ENCODE measurements at regions not wholly inside any gene's neighbourhood (a gene's known extent, or its start where the extent isn't known, plus 50 kb on each side); places are given as distances from the start of the nearest gene placed in this dataset.

GRCh38 chr12:73017981-73018380 lies 745.8 kb downstream of the TRHDE start:
- TF ChIP-seq, protein P1, sequence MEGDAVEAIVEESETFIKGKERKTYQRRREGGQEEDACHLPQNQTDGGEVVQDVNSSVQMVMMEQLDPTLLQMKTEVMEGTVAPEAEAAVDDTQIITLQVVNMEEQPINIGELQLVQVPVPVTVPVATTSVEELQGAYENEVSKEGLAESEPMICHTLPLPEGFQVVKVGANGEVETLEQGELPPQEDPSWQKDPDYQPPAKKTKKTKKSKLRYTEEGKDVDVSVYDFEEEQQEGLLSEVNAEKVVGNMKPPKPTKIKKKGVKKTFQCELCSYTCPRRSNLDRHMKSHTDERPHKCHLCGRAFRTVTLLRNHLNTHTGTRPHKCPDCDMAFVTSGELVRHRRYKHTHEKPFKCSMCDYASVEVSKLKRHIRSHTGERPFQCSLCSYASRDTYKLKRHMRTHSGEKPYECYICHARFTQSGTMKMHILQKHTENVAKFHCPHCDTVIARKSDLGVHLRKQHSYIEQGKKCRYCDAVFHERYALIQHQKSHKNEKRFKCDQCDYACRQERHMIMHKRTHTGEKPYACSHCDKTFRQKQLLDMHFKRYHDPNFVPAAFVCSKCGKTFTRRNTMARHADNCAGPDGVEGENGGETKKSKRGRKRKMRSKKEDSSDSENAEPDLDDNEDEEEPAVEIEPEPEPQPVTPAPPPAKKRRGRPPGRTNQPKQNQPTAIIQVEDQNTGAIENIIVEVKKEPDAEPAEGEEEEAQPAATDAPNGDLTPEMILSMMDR (IDR thresholded peaks at IDR 0.05; ENCODE audit: low read depth, low read length, missing input control): no peak
- TF ChIP-seq RAD21 (IDR thresholded peaks at IDR 0.05): no peak
